GM12878 (cell line): ENCODE measurements at regions not wholly inside any gene's neighbourhood (a gene's known extent, or its start where the extent isn't known, plus 50 kb on each side); places are given as distances from the start of the nearest gene placed in this dataset.

Experiments used
- ATAC-seq: fragments of 200-7000 bp; cut with Tn5 transposase; 3 replicates; pipeline ENCODE4 v1.9.1; 2020; ENCODE audit warnings: mild to moderate bottlenecking, moderate library complexity
- BruUV-seq: library from RNA; stranded (reverse); fragments of 400-500 nt; replicated peaks from 2 replicates; lab custom pipeline; 2021; lab: Mats Ljungman, UMichigan
- CTCF ChIA-PET: fragments of 300-600 bp; sonication (Branson Sonifier 250); formaldehyde crosslinking; extraction: SDS; loops from one replicate; lab custom pipeline; 2021; ENCODE audit warnings: inconsistent platforms; lab: Yijun Ruan, JAX
- POLR2A ChIA-PET: fragments of 350-600 bp; formaldehyde crosslinking; extraction: SDS; loops from one replicate; lab custom pipeline; 2021; ENCODE audit warnings: inconsistent platforms; lab: Charles Lee
- RAD21 ChIA-PET: fragments of 300-600 bp; sonication (Branson Sonifier 250); formaldehyde crosslinking; loops from one replicate; lab custom pipeline; 2023; ENCODE audit warnings: antibody characterized with exemption; ENCODE audit not compliant: unreplicated experiment; lab: Charles Lee
- SMC1A ChIA-PET: fragments of 300-600 bp; sonication (Branson Sonifier 250); formaldehyde crosslinking; loops from one replicate; lab custom pipeline; 2023; ENCODE audit not compliant: unreplicated experiment, uncharacterized antibody; lab: Charles Lee
- DNase-seq: peaks from one replicate; pipeline ENCODE4 v3.0.0-alpha.2; 2011; ENCODE audit warnings: low read depth, low spot score
- FAIRE-seq: peaks from 3 replicates; lab custom pipeline; 2011; peaks lifted over from hg19 to GRCh38; lab: Jason Lieb, UNC
- H2AFZ ChIP-seq: 2 replicates; pipeline ENCODE4 v1.6.0; 2011; ENCODE audit warnings: low read depth, low read length, control low read depth; ENCODE audit not compliant: control insufficient read depth
- H3K27ac ChIP-seq: 2 replicates; pipeline ENCODE4 v1.5.1; 2011; ENCODE audit warnings: control low read depth; ENCODE audit not compliant: control insufficient read depth, insufficient read depth
- H3K27me3 ChIP-seq, 2 experiments: replicated peaks in 1 of 2; 2 replicates each; pipeline versions ENCODE4 v1.6.0 to v1.6.1; 2011; ENCODE audit warnings: low read length in 1 of 2; ENCODE audit not compliant: control insufficient read depth in 2 of 2, insufficient read depth in 2 of 2
- H3K36me3 ChIP-seq, 2 experiments: 2 replicates each; pipeline ENCODE4 v1.5.1; 2011; ENCODE audit warnings: low read length in 1 of 2; ENCODE audit not compliant: control insufficient read depth in 2 of 2, insufficient read depth in 2 of 2
- H3K4me1 ChIP-seq: 2 replicates; pipeline ENCODE4 v1.6.1; 2011; ENCODE audit warnings: mild to moderate bottlenecking, low read length, moderate library complexity, mixed read lengths; ENCODE audit not compliant: control insufficient read depth, insufficient read depth
- H3K4me2 ChIP-seq: 2 replicates; pipeline ENCODE4 v1.6.0; 2011; ENCODE audit warnings: control low read depth; ENCODE audit not compliant: control insufficient read depth, insufficient read depth
- H3K4me3 ChIP-seq: fragments of 200-600 bp; sonication (generic); 2 replicates; pipeline ENCODE4 v1.5.1; 2016
- H3K79me2 ChIP-seq: 2 replicates; pipeline ENCODE4 v1.6.0; 2011; ENCODE audit warnings: low read length; ENCODE audit not compliant: control insufficient read depth, insufficient read depth
- H3K9ac ChIP-seq: 2 replicates; pipeline ENCODE4 v1.8.0; 2011; ENCODE audit warnings: low read length, control low read depth, mixed read lengths; ENCODE audit not compliant: control insufficient read depth, insufficient read depth
- H3K9me3 ChIP-seq: replicated peaks from 3 replicates; pipeline ENCODE4 v1.5.1; 2011; ENCODE audit warnings: mild to moderate bottlenecking, low read length; ENCODE audit not compliant: control insufficient read depth, insufficient read depth
- H4K20me1 ChIP-seq: 2 replicates; pipeline ENCODE4 v1.6.0; 2011; ENCODE audit not compliant: control insufficient read depth, insufficient read depth
- BCL11A ChIP-seq: IDR thresholded peaks from 2 replicates; pipeline ENCODE4 v1.6.1; 2011; ENCODE audit warnings: low read depth, low read length
- E2F4 ChIP-seq: IDR thresholded peaks from 2 replicates; pipeline ENCODE4 v1.6.1; 2012; ENCODE audit warnings: low read depth, low read length, improper control_type of control experiment
- FOXK2 ChIP-seq: fragments of 450-650 bp; IDR thresholded peaks from 2 replicates; pipeline ENCODE4 v1.6.1; 2017; ENCODE audit warnings: mild to moderate bottlenecking, moderate library complexity
- KAT2A ChIP-seq: conservative IDR thresholded peaks from 2 replicates; pipeline ENCODE4 v1.6.1; 2011; ENCODE audit warnings: low read depth, low read length; ENCODE audit not compliant: control insufficient read depth
- KDM1A ChIP-seq: fragments of 200-600 bp; sonication (generic); IDR thresholded peaks from 2 replicates; pipeline ENCODE4 v1.6.1; 2016; ENCODE audit warnings: borderline replicate concordance
- MTA2 ChIP-seq: fragments of 450-650 bp; IDR thresholded peaks from 2 replicates; pipeline ENCODE4 v1.6.1; 2016; ENCODE audit warnings: low read depth, mild to moderate bottlenecking, moderate library complexity
- PAX8 ChIP-seq: fragments of 450-650 bp; IDR thresholded peaks from 2 replicates; pipeline ENCODE4 v1.6.1; 2017; ENCODE audit warnings: mild to moderate bottlenecking, moderate library complexity
- POLR2AphosphoS2 ChIP-seq: IDR thresholded peaks from 2 replicates; pipeline ENCODE4 v1.6.1; 2011; ENCODE audit warnings: low read depth, mild to moderate bottlenecking, low read length, improper control_type of control experiment, moderate library complexity
- SMAD5 ChIP-seq: IDR thresholded peaks from 2 replicates; pipeline ENCODE4 v1.6.1; 2016; ENCODE audit warnings: antibody characterized with exemption, low read depth
- TBL1XR1 ChIP-seq: IDR thresholded peaks from 2 replicates; pipeline ENCODE4 v1.6.1; 2012; ENCODE audit warnings: low read depth, low read length, improper control_type of control experiment
- ZBTB33 ChIP-seq: fragments of 450-650 bp; IDR thresholded peaks from 2 replicates; pipeline ENCODE4 v1.6.1; 2017; ENCODE audit warnings: mild to moderate bottlenecking
- ZNF207 ChIP-seq: fragments of 450-650 bp; IDR thresholded peaks from 2 replicates; pipeline ENCODE4 v1.6.1; 2014; ENCODE audit warnings: antibody characterized with exemption, mild to moderate bottlenecking, borderline replicate concordance
- ZZZ3 ChIP-seq: IDR thresholded peaks from 2 replicates; pipeline ENCODE4 v1.6.1; 2011; ENCODE audit warnings: low read depth; ENCODE audit not compliant: control insufficient read depth, insufficient read length
- WGBS: methylation state at CpG from one replicate; pipeline ENCODE4 v1.1.6; 2016; ENCODE audit warnings: low lambda C conversion rate; ENCODE audit not compliant: insufficient replicate concordance, insufficient coverage; ENCODE audit errors: missing lambda C conversion rate; 5-methylcytosine and 5-hydroxymethylcytosine counted together
- in situ Hi-C: fragments of 300-500 bp; cut with MboI; formaldehyde crosslinking; loops from 9 replicates; pipeline ENCODE4 v1.14.3; 2018; ENCODE audit warnings: mixed read lengths
- intact Hi-C: fragments of 100-400 bp; cut with micrococcal nuclease; formaldehyde crosslinking; loops from one replicate; pipeline ENCODE4 v1.14.2; 2022; ENCODE audit not compliant: unreplicated experiment
- TF ChIP-seq, protein P1 (sequence below): fragments of 450-650 bp; IDR thresholded peaks from 2 replicates; pipeline ENCODE4 v1.6.1; 2014; ENCODE audit warnings: mild to moderate bottlenecking

- H2AFZ ChIP-seq: no peak overlapping the region
- no peaks in the 10 kb centered on the region for H3K36me3 ChIP-seq
- H3K9me3 ChIP-seq: no peaks in the 10 kb centered on the region; the same call in 2 of the 3 replicates
- CTCF ChIA-PET: interaction anchor here (1.1 to 2.5 kb wide), 2 partner anchors 12 to 51 kb away, joined by 3 to 10 read pairs; no protein-coding TSS in a partner anchor
- intact Hi-C loops (no loop called here), in situ Hi-C loops (no loop called here)
- no peak for DNase-seq
- no TSS peak for BruUV-seq
- FAIRE-seq: no peak
- POLR2A ChIA-PET: no interaction called here
- H3K4me1 ChIP-seq: peaks cover 6% of the 10 kb centered on the region; the same call in 1 of the 2 replicates
- no peaks in the 10 kb centered on the region for H3K27me3 ChIP-seq
- WGBS: 27% methylated on average over 3 of the region's 3 CpGs
- no peaks in the 10 kb centered on the region for H3K79me2 ChIP-seq
- TF ChIP-seq E2F4: no peak
- TF ChIP-seq POLR2AphosphoS2: no peak
- no peak for TF ChIP-seq ZNF207
- TF ChIP-seq KAT2A: no peak
- TF ChIP-seq, protein P1, sequence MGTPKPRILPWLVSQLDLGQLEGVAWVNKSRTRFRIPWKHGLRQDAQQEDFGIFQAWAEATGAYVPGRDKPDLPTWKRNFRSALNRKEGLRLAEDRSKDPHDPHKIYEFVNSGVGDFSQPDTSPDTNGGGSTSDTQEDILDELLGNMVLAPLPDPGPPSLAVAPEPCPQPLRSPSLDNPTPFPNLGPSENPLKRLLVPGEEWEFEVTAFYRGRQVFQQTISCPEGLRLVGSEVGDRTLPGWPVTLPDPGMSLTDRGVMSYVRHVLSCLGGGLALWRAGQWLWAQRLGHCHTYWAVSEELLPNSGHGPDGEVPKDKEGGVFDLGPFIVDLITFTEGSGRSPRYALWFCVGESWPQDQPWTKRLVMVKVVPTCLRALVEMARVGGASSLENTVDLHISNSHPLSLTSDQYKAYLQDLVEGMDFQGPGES: no peak
- no peak for TF ChIP-seq BCL11A
- TF ChIP-seq PAX8: no peak
- no peak for TF ChIP-seq SMAD5
- no peak for TF ChIP-seq MTA2
- no peak for TF ChIP-seq ZZZ3
- no peak for TF ChIP-seq FOXK2
- TF ChIP-seq ZBTB33: no peak
- TF ChIP-seq TBL1XR1: no peak
- TF ChIP-seq KDM1A: no peak
- no peak for ATAC-seq
- H3K4me2 ChIP-seq: no peak overlapping the region
- H3K27ac ChIP-seq: no peak overlapping the region
- no peak overlapping the region for H3K9ac ChIP-seq
- RAD21 ChIA-PET: interaction anchor here (0.7 to 0.8 kb wide), 2 partner anchors 22 to 567 kb away, joined by 3 to 4 read pairs; partner anchors contain the start of gene CITED2
- no peaks in the 10 kb centered on the region for H4K20me1 ChIP-seq
- no peak overlapping the region for H3K4me3 ChIP-seq
- SMC1A ChIA-PET: interaction anchor here (1.4 to 2.2 kb wide), 3 partner anchors 12 to 32 kb away, joined by 4 to 7 read pairs (median 4); no protein-coding TSS in a partner anchor
These were observed 567.4 kb upstream of the CITED2 start for GRCh38 chr6:139941826-139942225.
